ENCODE measurements at regions not wholly inside any gene's neighbourhood (a gene's known extent, or its start where the extent isn't known, plus 50 kb on each side); places are given as distances from the start of the nearest gene placed in this dataset.

- no peak for DNase-seq (ENCODE audit: low read depth)
- TF ChIP-seq CTCF (conservative IDR thresholded peaks at IDR 0.05; ENCODE audit: low read depth, low read length) = no peak
- no peak overlapping the region for H3K4me3 ChIP-seq (ENCODE audit: low read length)
Observed at GRCh38 chr11:119783466-119784400, 54.7 kb upstream of the NECTIN1 start.

DNA sequence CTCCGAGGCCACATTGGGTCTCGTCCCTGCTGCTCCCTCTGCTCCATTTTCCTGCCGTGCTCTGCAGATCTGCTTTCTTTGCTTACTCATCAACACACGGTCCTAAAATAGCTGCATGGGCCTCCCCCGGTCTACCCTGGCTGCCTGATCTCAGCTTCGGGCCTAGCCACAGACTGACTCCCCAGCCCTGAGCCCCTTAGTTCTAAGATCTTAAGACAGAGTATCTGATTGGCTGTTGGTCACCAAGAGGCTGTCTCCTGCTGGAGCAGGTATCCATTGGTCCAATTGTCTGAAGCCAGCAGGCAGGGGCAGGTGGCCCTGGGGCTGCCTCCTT, 53.7 kb upstream of the NECTIN1 start:
- no peak for TF ChIP-seq CTCF (conservative IDR thresholded peaks at IDR 0.05; ENCODE audit: low read depth, low read length)
- peak; percentile 9 for DNase-seq (ENCODE audit: low read depth)
- no peak overlapping the region for H3K4me3 ChIP-seq (ENCODE audit: low read length)

- TF ChIP-seq CTCF (conservative IDR thresholded peaks at IDR 0.05; ENCODE audit: low read depth, low read length) = no peak
- DNase-seq (ENCODE audit: low read depth) = no peak
- H3K4me3 ChIP-seq (ENCODE audit: low read length) = no peak overlapping the region
Observed at GRCh38 chr11:119782006-119782738, 53.2 kb upstream of the NECTIN1 start.

DNA sequence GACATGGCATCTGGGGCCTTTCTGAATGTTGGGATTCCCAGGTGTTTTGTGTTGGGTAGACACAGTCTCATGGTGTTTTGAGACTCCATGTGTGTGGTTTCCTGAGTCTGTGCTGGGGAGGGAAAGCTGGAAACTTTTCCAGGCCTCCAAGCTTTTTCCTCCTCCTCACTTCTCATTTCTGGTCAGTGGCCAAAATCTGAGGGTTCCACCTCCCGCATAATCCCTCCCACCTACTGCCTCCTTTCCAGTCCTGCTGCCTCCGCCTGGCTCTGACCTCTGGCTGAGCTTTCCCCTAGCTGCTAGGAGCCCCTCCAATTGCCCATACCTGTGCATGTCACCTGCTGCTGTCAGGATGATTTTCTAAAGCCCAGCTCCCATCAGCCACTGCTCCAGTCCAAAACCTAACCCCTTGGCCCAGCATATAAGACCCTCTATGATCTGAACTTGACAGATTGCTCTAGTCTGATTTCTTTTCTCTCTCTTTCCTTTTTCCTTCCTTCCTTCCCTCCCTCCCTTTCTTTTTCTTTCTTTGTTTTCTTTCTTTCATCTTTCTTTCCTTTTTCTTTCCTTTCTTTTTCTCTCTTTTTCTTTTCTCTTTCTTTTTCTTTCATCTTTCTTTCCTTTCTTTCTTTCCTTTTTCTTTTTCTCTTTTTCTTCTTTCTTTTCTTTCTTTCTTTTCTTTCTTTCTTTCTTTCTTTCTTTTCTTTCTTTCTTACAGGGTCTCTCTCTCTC, 51.4 kb upstream of the NECTIN1 start:
- no peak for DNase-seq (ENCODE audit: low read depth)
- no peak for TF ChIP-seq CTCF (conservative IDR thresholded peaks at IDR 0.05; ENCODE audit: low read depth, low read length)

DNA sequence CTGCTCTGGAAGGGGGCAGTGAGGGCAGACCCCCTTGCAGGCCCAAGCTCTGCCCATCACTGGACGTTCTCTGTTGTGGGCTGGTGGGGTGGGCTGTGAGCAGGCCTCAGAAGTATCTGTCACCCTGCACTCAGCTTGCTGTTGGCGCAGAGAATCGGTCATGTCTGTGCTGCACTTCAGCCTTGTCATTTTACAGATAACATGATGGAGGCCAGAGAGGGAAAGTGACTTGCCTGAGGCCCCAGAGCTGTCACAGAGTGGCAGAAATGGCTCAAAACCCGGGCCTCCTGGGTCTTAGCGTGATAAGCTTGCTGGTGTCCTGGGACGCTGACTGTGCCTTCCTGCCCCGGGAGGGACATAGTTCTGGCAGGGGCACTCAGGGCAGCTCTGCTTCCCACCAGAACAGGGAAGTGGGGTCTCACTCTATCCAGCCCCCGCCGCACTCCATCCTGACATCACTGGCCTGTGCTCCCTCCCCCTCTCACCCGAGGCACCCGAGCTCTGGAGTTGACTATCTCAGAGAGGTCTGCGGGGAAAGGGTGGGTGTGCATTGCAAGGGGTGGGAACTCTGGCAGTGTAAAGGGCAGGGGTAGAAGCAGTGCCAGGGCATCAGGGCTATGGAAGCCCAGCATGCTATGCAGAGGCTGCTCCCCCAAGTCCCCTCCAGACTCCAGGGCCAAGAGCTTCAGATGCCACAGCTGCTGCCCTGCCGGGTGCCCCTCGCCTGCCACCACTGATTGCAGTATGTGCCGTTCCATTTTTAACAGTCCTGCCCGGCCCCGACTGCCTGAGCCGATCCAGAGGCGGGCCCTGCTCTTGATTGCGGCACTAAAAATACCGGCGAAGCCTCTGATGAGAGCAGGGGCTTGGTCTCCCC, 50.4 kb upstream of the NECTIN1 start:
- no peak for TF ChIP-seq CTCF (conservative IDR thresholded peaks at IDR 0.05; ENCODE audit: low read depth, low read length)
- no peak for DNase-seq (ENCODE audit: low read depth)
- no peak overlapping the region for H3K4me3 ChIP-seq (ENCODE audit: low read length)

More for the DNA sequence above, 51.4 kb upstream of the NECTIN1 start:
- no peak overlapping the region for H3K4me3 ChIP-seq (ENCODE audit: low read length)

Data from retinal pigment epithelial cell (primary cell).